SK-N-MC (cell line): ENCODE measurements at regions not wholly inside any gene's neighbourhood (a gene's known extent, or its start where the extent isn't known, plus 50 kb on each side); places are given as distances from the start of the nearest gene placed in this dataset.

Source experiments
- EZH2 ChIP-seq: fragments of 200-600 bp; sonication (generic); IDR thresholded peaks from one replicate; pipeline ENCODE4 v1.6.1; 2017; ENCODE audit warnings: antibody characterized with exemption
- FOXP2 ChIP-seq: optimal IDR thresholded peaks from 2 replicates; pipeline ENCODE3; 2011; ENCODE audit warnings: mild to moderate bottlenecking, moderate library complexity; ENCODE audit not compliant: insufficient read depth; ENCODE audit errors: extremely low read length, control extremely low read depth
- POLR2AphosphoS5 ChIP-seq: IDR thresholded peaks from 2 replicates; pipeline ENCODE4 v1.6.1; 2012; ENCODE audit warnings: mild to moderate bottlenecking, low read depth, low read length, borderline replicate concordance

DNA sequence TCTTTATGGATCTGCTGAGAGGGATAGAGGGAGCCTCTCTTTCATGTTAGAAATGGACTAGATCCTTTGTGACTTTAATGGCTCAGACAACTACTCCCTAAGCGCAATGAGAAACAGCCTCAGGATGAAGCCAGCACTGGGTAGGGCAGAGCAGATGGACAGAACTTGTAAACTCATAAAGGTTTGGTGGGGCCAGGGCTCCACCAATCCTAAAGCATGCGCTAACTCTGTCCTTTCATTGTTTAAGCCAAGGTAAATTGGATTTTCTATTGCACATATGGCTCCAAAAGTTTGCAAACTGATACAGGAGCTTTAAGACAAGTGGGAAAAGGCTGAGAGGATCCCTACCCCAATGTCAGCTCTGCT, 178.1 kb upstream of the MEOX2 start:
- TF ChIP-seq POLR2AphosphoS5 (no peak), EZH2 (no peak), FOXP2 (no peak)
